MM.1S (cell line): ENCODE measurements at regions not wholly inside any gene's neighbourhood (a gene's known extent, or its start where the extent isn't known, plus 50 kb on each side); places are given as distances from the start of the nearest gene placed in this dataset.

Experiments used
- EZH2 ChIP-seq: fragments of 300-600 bp; sonication (generic); optimal IDR thresholded peaks from 2 replicates; pipeline ENCODE3; 2017; ENCODE audit warnings: low read depth, mild to moderate bottlenecking, antibody characterized with exemption, low read length, mixed read lengths
- TF ChIP-seq, protein P1 (sequence below): fragments of 300-600 bp; sonication (generic); IDR thresholded peaks from 2 replicates; pipeline ENCODE4 v1.5.1; 2016; ENCODE audit warnings: antibody characterized with exemption, low read length, mixed read lengths

DNA sequence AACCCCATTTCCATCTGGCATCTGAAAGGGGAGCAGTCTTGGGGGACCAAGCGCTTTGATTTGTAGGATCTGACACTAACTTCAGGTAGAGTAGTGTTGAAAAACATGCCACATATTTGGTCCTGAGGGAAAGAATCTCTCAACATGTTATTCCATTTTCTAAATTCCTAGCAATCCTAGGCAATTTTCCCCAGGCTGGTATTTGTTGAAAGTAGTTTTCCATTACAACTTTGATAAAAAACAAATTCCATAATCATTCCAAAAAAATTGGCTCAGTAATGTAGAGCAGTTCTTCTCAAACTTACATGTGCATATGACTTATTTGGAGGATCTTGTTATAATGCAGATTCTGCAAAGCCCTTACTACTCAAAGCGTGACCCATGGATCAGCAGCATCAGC lies 477.9 kb downstream of the ACTL7B start:
- TF ChIP-seq, protein P1, sequence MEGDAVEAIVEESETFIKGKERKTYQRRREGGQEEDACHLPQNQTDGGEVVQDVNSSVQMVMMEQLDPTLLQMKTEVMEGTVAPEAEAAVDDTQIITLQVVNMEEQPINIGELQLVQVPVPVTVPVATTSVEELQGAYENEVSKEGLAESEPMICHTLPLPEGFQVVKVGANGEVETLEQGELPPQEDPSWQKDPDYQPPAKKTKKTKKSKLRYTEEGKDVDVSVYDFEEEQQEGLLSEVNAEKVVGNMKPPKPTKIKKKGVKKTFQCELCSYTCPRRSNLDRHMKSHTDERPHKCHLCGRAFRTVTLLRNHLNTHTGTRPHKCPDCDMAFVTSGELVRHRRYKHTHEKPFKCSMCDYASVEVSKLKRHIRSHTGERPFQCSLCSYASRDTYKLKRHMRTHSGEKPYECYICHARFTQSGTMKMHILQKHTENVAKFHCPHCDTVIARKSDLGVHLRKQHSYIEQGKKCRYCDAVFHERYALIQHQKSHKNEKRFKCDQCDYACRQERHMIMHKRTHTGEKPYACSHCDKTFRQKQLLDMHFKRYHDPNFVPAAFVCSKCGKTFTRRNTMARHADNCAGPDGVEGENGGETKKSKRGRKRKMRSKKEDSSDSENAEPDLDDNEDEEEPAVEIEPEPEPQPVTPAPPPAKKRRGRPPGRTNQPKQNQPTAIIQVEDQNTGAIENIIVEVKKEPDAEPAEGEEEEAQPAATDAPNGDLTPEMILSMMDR, result no peak
- TF ChIP-seq EZH2, result no peak
